Right ventricle myocardium superior (tissue), 1 donor: ENCODE measurements at regions not wholly inside any gene's neighbourhood (a gene's known extent, or its start where the extent isn't known, plus 50 kb on each side); places are given as distances from the start of the nearest gene placed in this dataset.

Experiments
- ATAC-seq: fragments of 200-7000 bp; cut with Tn5 transposase; one replicate; pipeline ENCODE4 v1.9.1; 2020; ENCODE audit warnings: mild to moderate bottlenecking; ENCODE audit not compliant: poor library complexity
- DNase-seq: peaks from one replicate; pipeline ENCODE4 v3.0.0-alpha.2; 2020
- intact Hi-C: fragments of 100-400 bp; cut with DNase I; formaldehyde crosslinking; loops from one replicate; pipeline ENCODE4 v1.11.2; 2022
- donor health status: DM: no; HTN: yes; CAD: no; lungs with severe emphysema.

- DNase-seq (no peak), ATAC-seq (peak; percentile 25)
- intact Hi-C loops, result no loop called here
These were observed 89.6 kb upstream of the SOX5 start for GRCh38 chr12:24039113-24039525.

GRCh38 chr12:24038211-24038997, 88.9 kb upstream of the SOX5 start:
- DNase-seq, result no peak
- intact Hi-C loops, result no loop called here
- ATAC-seq, result no peak

- ATAC-seq, result no peak
- DNase-seq, result no peak
- intact Hi-C loops, result no loop called here
These were observed 87.2 kb upstream of the SOX5 start for GRCh38 chr12:24036438-24037216.

- DNase-seq, result no peak
- intact Hi-C loops, result no loop called here
- no peak for ATAC-seq
These were observed 85.4 kb upstream of the SOX5 start for GRCh38 chr12:24034894-24035293.

GRCh38 chr12:24034160-24034559, 84.7 kb upstream of the SOX5 start:
- ATAC-seq, result no peak
- intact Hi-C loops, result no loop called here
- no peak for DNase-seq

GRCh38 chr12:24027352-24027751, 77.9 kb upstream of the SOX5 start:
- DNase-seq (no peak), ATAC-seq (no peak)
- intact Hi-C loops, result no loop called here

GRCh38 chr12:24025153-24025798, 75.8 kb upstream of the SOX5 start:
- DNase-seq (no peak), ATAC-seq (no peak)

GRCh38 chr12:24023081-24023480, 73.6 kb upstream of the SOX5 start:
- ATAC-seq (no peak), DNase-seq (no peak)
- intact Hi-C loops, result no loop called here

More at GRCh38 chr12:24025153-24025798, 75.8 kb upstream of the SOX5 start:
- intact Hi-C loops, result no loop called here

GRCh38 chr12:24021164-24021502, 71.7 kb upstream of the SOX5 start:
- DNase-seq (no peak), ATAC-seq (no peak)
- intact Hi-C loops, result no loop called here

- intact Hi-C loops, result no loop called here
- ATAC-seq (no peak), DNase-seq (no peak)
These were observed 71.1 kb upstream of the SOX5 start for GRCh38 chr12:24020397-24021163.

GRCh38 chr12:24015833-24016160, 66.3 kb upstream of the SOX5 start:
- intact Hi-C loops, result no loop called here
- ATAC-seq, result no peak

GRCh38 chr12:24014915-24015832, 65.7 kb upstream of the SOX5 start:
- DNase-seq (no peak), ATAC-seq (no peak)
- intact Hi-C loops, result no loop called here

More at GRCh38 chr12:24015833-24016160, 66.3 kb upstream of the SOX5 start:
- DNase-seq, result no peak

- intact Hi-C loops, result no loop called here
- ATAC-seq, result no peak
- DNase-seq, result no peak
These were observed 64.8 kb upstream of the SOX5 start for GRCh38 chr12:24014240-24014639.

GRCh38 chr12:24012528-24012927, 63.1 kb upstream of the SOX5 start:
- ATAC-seq (no peak), DNase-seq (no peak)
- intact Hi-C loops, result no loop called here

GRCh38 chr12:24011927-24012507, 62.5 kb upstream of the SOX5 start:
- intact Hi-C loops, result no loop called here
- DNase-seq (no peak), ATAC-seq (no peak)

- ATAC-seq (no peak), DNase-seq (no peak)
- intact Hi-C loops, result no loop called here
These were observed 58.7 kb upstream of the SOX5 start for GRCh38 chr12:24008166-24008565.
